PC-9 (cell line): ENCODE measurements at regions not wholly inside any gene's neighbourhood (a gene's known extent, or its start where the extent isn't known, plus 50 kb on each side); places are given as distances from the start of the nearest gene placed in this dataset.
"Not testable (repeated sequence)": the region's sequence is repeated elsewhere in the genome, so short reads cannot be mapped to it uniquely, and the experiment has no call there.

Experiments
- EZH2 ChIP-seq: fragments of 200-600 bp; sonication (generic); IDR thresholded peaks from 2 replicates; pipeline ENCODE4 v1.8.0; 2017; ENCODE audit warnings: antibody characterized with exemption, low read depth
- TF ChIP-seq, protein P1 (sequence below): fragments of 200-600 bp; sonication (generic); conservative IDR thresholded peaks from 2 replicates; pipeline ENCODE4 v1.6.1; 2017; ENCODE audit warnings: mixed run types, antibody characterized with exemption, mild to moderate bottlenecking, moderate library complexity

DNA sequence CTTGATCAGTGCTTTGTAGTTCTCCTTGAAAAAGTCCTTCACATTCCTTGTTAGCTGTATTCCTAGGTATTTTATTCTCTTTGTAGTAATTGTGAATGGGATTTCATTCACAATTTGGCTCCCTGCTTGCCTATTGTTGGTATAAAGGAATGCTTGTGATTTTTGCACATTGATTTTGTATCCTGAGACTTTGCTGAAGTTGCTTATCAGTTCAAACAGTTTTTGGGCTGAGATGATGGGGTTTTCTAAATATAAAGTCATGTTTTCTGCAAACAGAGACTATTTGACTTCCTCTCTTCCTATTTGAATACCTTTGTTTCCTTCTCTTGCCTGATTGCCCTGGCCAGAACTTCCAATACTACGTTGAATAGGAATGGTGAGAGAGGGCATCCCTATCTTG is 462.5 kb upstream of the GCFC2 start:
- TF ChIP-seq, protein P1, sequence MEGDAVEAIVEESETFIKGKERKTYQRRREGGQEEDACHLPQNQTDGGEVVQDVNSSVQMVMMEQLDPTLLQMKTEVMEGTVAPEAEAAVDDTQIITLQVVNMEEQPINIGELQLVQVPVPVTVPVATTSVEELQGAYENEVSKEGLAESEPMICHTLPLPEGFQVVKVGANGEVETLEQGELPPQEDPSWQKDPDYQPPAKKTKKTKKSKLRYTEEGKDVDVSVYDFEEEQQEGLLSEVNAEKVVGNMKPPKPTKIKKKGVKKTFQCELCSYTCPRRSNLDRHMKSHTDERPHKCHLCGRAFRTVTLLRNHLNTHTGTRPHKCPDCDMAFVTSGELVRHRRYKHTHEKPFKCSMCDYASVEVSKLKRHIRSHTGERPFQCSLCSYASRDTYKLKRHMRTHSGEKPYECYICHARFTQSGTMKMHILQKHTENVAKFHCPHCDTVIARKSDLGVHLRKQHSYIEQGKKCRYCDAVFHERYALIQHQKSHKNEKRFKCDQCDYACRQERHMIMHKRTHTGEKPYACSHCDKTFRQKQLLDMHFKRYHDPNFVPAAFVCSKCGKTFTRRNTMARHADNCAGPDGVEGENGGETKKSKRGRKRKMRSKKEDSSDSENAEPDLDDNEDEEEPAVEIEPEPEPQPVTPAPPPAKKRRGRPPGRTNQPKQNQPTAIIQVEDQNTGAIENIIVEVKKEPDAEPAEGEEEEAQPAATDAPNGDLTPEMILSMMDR: not testable (repeated sequence)
- not testable (repeated sequence) for TF ChIP-seq EZH2
